ENCODE measurements at regions not wholly inside any gene's neighbourhood (a gene's known extent, or its start where the extent isn't known, plus 50 kb on each side); places are given as distances from the start of the nearest gene placed in this dataset.

GRCh38 chr15:29937956-29938355 is 115.7 kb upstream of the TJP1 start:
- ATAC-seq (no peak), DNase-seq (ENCODE audit: low spot score) (no peak), FAIRE-seq (no peak)
- no peaks in the 10 kb centered on the region for H4K20me1 ChIP-seq (ENCODE audit: insufficient read depth, low read length)
- no TSS peak for BruUV-seq (replicated peaks)
- WGBS (ENCODE audit: low lambda C conversion rate) = 28% methylated on average over 2 of the region's 2 CpGs
- H3K4me1 ChIP-seq (ENCODE audit: insufficient read depth, low read length) = no peaks in the 10 kb centered on the region
- ChIA-PET POLR2A (no interaction called here), CTCF (ENCODE audit: low intra/inter-chr PET ratio, low total read pairs) (no interaction called here)
- TF ChIP-seq SP140L (CRISPR knock-in tag; IDR thresholded peaks at IDR 0.05; ENCODE audit: borderline replicate concordance) (no peak), CERS6 (CRISPR knock-in tag; IDR thresholded peaks at IDR 0.05) (no peak), TCF12 (IDR thresholded peaks at IDR 0.05) (no peak), TCF12 (CRISPR knock-in tag; IDR thresholded peaks at IDR 0.05) (no peak), ZNF749 (CRISPR knock-in tag; IDR thresholded peaks at IDR 0.05; ENCODE audit: borderline replicate concordance) (no peak)
- H3K27me3 ChIP-seq (ENCODE audit: control insufficient read depth in 1 of 2, insufficient read depth in 2 of 2, low read length in 2 of 2) = peaks cover 0 to 6% of the 10 kb centered on the region in 2 experiments; a peak in 1 of 5 replicates
- no peak overlapping the region for H3K4me3 ChIP-seq (replicated peaks in 1 of 3; ENCODE audit: insufficient read depth in 1 of 3, low read depth in 2 of 3, low read length in 3 of 3)
- in situ Hi-C loops (cut with HindIII; ENCODE audit: extremely low pct_ligation_motif_present, low pct_unique_long_range_greater_than_20kb) (no loop called here), intact Hi-C loops (cut with micrococcal nuclease; ENCODE audit: unreplicated experiment) (no loop called here)
- H3K27ac ChIP-seq (ENCODE audit: extremely low read length, insufficient read depth, low read length) = no peak overlapping the region
- H3K4me2 ChIP-seq (ENCODE audit: low read depth, low read length) = no peak overlapping the region
- H3K9me3 ChIP-seq (ENCODE audit: low read length) = no peaks in the 10 kb centered on the region
- H2AFZ ChIP-seq (ENCODE audit: low read length) = no peak overlapping the region
- H3K36me3 ChIP-seq (replicated peaks in 1 of 2; ENCODE audit: control insufficient read depth in 1 of 2, insufficient read depth in 2 of 2, low read length in 2 of 2) = no peaks in the 10 kb centered on the region
- H3K9ac ChIP-seq (ENCODE audit: insufficient read depth, low read depth, low read length) = no peak overlapping the region
- H3K79me2 ChIP-seq (ENCODE audit: insufficient read depth, low read length) = no peaks in the 10 kb centered on the region

- Histone ChIP-seq H3K36me3 (replicated peaks in 1 of 2; ENCODE audit: control insufficient read depth in 1 of 2, insufficient read depth in 2 of 2, low read length in 2 of 2) (no peaks in the 10 kb centered on the region), H3K4me1 (ENCODE audit: insufficient read depth, low read length) (no peaks in the 10 kb centered on the region), H3K9me3 (ENCODE audit: low read length) (no peaks in the 10 kb centered on the region), H3K4me2 (ENCODE audit: low read depth, low read length) (no peak overlapping the region), H3K27ac (ENCODE audit: extremely low read length, insufficient read depth, low read length) (no peak overlapping the region), H3K9ac (ENCODE audit: insufficient read depth, low read depth, low read length) (no peak overlapping the region), H4K20me1 (ENCODE audit: insufficient read depth, low read length) (no peaks in the 10 kb centered on the region), H3K27me3 (ENCODE audit: control insufficient read depth in 1 of 2, insufficient read depth in 2 of 2, low read length in 2 of 2) (peaks cover 0 to 6% of the 10 kb centered on the region in 2 experiments; a peak in 1 of 5 replicates), H3K79me2 (ENCODE audit: insufficient read depth, low read length) (no peaks in the 10 kb centered on the region), H2AFZ (ENCODE audit: low read length) (no peak overlapping the region), H3K4me3 (replicated peaks in 1 of 3; ENCODE audit: insufficient read depth in 1 of 3, low read depth in 2 of 3, low read length in 3 of 3) (no peak overlapping the region)
- no peak for FAIRE-seq
- ChIA-PET CTCF (ENCODE audit: low intra/inter-chr PET ratio, low total read pairs) (no interaction called here), POLR2A (no interaction called here)
- BruUV-seq (replicated peaks) = no TSS peak
- in situ Hi-C loops (cut with HindIII; ENCODE audit: extremely low pct_ligation_motif_present, low pct_unique_long_range_greater_than_20kb) = no loop called here
- 35% methylated on average over 10 of the region's 10 CpGs for WGBS (ENCODE audit: low lambda C conversion rate)
- intact Hi-C loops (cut with micrococcal nuclease; ENCODE audit: unreplicated experiment) = no loop called here
- TF ChIP-seq PRDM10 (CRISPR knock-in tag; IDR thresholded peaks at IDR 0.05; ENCODE audit: low read depth) = no peak
- no peak for TF ChIP-seq SNAPC5 (CRISPR knock-in tag; IDR thresholded peaks at IDR 0.05; ENCODE audit: borderline replicate concordance)
- no peak for TF ChIP-seq SIN3A (IDR thresholded peaks at IDR 0.05; ENCODE audit: borderline replicate concordance, low read depth, low read length)
- TF ChIP-seq CEBPB (IDR thresholded peaks at IDR 0.05; ENCODE audit: borderline replicate concordance, low read depth, low read length) = peak; percentile 12; the same call in 1 of the 2 replicates
- DNase-seq (ENCODE audit: low spot score) = no peak
- ATAC-seq = no peak
Measured at GRCh38 chr15:29936353-29937049, 114.2 kb upstream of the TJP1 start.
